MM.1S (cell line): ENCODE measurements at regions not wholly inside any gene's neighbourhood (a gene's known extent, or its start where the extent isn't known, plus 50 kb on each side); places are given as distances from the start of the nearest gene placed in this dataset.

Experiments used
- DNase-seq: peaks from one replicate; pipeline ENCODE4 v3.0.0-alpha.2; 2015
- H2AFZ ChIP-seq: fragments of 300-600 bp; sonication (generic); 2 replicates; pipeline ENCODE4 v1.6.0; 2016; ENCODE audit warnings: antibody characterized with exemption, low read length
- H3F3A ChIP-seq: fragments of 300-600 bp; sonication (generic); 2 replicates; pipeline ENCODE4 v1.6.1; 2016; ENCODE audit warnings: mild to moderate bottlenecking, antibody characterized with exemption, low read length, moderate library complexity, mixed read lengths; ENCODE audit not compliant: insufficient read depth
- H3K27ac ChIP-seq: fragments of 300-600 bp; sonication (generic); 2 replicates; pipeline ENCODE4 v1.5.1; 2016; ENCODE audit warnings: mild to moderate bottlenecking, low read length
- H3K27me3 ChIP-seq: fragments of 300-600 bp; sonication (generic); replicated peaks from 2 replicates; pipeline ENCODE4 v1.6.0; 2016; ENCODE audit warnings: low read length; ENCODE audit not compliant: insufficient read depth
- H3K36me3 ChIP-seq: fragments of 300-600 bp; sonication (generic); replicated peaks from 2 replicates; pipeline ENCODE4 v1.6.1; 2016; ENCODE audit warnings: mild to moderate bottlenecking, low read length, mixed read lengths; ENCODE audit not compliant: insufficient read depth
- H3K4me1 ChIP-seq: fragments of 300-600 bp; sonication (generic); 2 replicates; pipeline ENCODE4 v1.6.1; 2016; ENCODE audit warnings: low read length, mixed read lengths
- H3K4me2 ChIP-seq: fragments of 300-600 bp; sonication (generic); 2 replicates; pipeline ENCODE4 v1.6.0; 2016; ENCODE audit warnings: low read depth, low read length
- H3K4me3 ChIP-seq: fragments of 300-600 bp; sonication (generic); 2 replicates; pipeline ENCODE4 v1.5.1; 2016; ENCODE audit warnings: low read length, mixed read lengths
- H3K79me2 ChIP-seq: fragments of 300-600 bp; sonication (generic); 2 replicates; pipeline ENCODE4 v1.6.1; 2016; ENCODE audit warnings: mixed run types, low read length, mixed read lengths
- H3K9ac ChIP-seq: fragments of 300-600 bp; sonication (generic); 2 replicates; pipeline ENCODE4 v1.6.1; 2016; ENCODE audit warnings: low read length, mixed read lengths
- H3K9me2 ChIP-seq: fragments of 300-600 bp; sonication (generic); replicated peaks from 2 replicates; pipeline ENCODE4 v1.6.1; 2016; ENCODE audit warnings: mild to moderate bottlenecking, low read length, mixed read lengths; ENCODE audit not compliant: insufficient read depth
- H3K9me3 ChIP-seq: fragments of 300-600 bp; sonication (generic); replicated peaks from 2 replicates; pipeline ENCODE4 v1.6.1; 2016; ENCODE audit warnings: mild to moderate bottlenecking, low read length, mixed read lengths; ENCODE audit not compliant: insufficient read depth
- H4K20me1 ChIP-seq: fragments of 300-600 bp; sonication (generic); 2 replicates; pipeline ENCODE4 v1.6.1; 2016; ENCODE audit warnings: mild to moderate bottlenecking, low read length, moderate library complexity, mixed read lengths; ENCODE audit not compliant: insufficient read depth
- EZH2 ChIP-seq: fragments of 300-600 bp; sonication (generic); optimal IDR thresholded peaks from 2 replicates; pipeline ENCODE3; 2017; ENCODE audit warnings: low read depth, mild to moderate bottlenecking, antibody characterized with exemption, low read length, mixed read lengths
- EZH2phosphoT487 ChIP-seq: fragments of 300-600 bp; sonication (generic); IDR thresholded peaks from 2 replicates; pipeline ENCODE4 v1.6.1; 2018; ENCODE audit warnings: antibody characterized with exemption, low read length
- TF ChIP-seq, protein P1 (sequence below): fragments of 300-600 bp; sonication (generic); IDR thresholded peaks from 2 replicates; pipeline ENCODE4 v1.5.1; 2016; ENCODE audit warnings: antibody characterized with exemption, low read length, mixed read lengths

DNA sequence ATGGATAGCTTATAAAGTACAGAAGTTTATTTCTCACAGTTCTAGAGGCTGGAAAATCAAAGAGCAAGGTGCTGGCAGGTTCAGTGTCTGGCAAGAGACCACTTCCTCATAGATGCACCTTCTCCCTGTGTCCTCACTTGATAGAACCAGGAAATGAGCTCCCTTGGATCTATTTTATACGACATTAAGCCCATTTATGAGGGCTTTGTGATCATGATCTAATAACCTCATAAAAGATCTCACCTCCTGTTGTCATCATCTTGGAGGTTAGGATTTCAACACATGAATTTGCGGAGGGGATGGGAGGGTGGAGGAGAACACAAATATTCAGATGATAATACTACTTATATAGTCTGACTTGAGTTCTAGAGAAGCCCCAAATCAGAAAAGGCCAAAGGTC, 222.1 kb upstream of the SNX7 start:
- DNase-seq = no peak
- Histone ChIP-seq H3K9ac (no peak overlapping the region), H3K9me2 (no peaks in the 10 kb centered on the region)

GRCh38 chr1:98437540-98437939, 224.0 kb upstream of the SNX7 start:
- Histone ChIP-seq H3K9me2 (no peaks in the 10 kb centered on the region), H3K36me3 (no peaks in the 10 kb centered on the region), H3K9ac (no peak overlapping the region), H3K79me2 (no peaks in the 10 kb centered on the region), H3K4me1 (no peaks in the 10 kb centered on the region), H2AFZ (no peak overlapping the region), H3K27ac (no peak overlapping the region), H3K27me3 (no peaks in the 10 kb centered on the region), H3F3A (no peaks in the 10 kb centered on the region), H3K9me3 (no peaks in the 10 kb centered on the region), H4K20me1 (no peaks in the 10 kb centered on the region), H3K4me3 (no peak overlapping the region), H3K4me2 (no peak overlapping the region)
- TF ChIP-seq EZH2phosphoT487 (no peak), EZH2 (no peak)
- TF ChIP-seq, protein P1, sequence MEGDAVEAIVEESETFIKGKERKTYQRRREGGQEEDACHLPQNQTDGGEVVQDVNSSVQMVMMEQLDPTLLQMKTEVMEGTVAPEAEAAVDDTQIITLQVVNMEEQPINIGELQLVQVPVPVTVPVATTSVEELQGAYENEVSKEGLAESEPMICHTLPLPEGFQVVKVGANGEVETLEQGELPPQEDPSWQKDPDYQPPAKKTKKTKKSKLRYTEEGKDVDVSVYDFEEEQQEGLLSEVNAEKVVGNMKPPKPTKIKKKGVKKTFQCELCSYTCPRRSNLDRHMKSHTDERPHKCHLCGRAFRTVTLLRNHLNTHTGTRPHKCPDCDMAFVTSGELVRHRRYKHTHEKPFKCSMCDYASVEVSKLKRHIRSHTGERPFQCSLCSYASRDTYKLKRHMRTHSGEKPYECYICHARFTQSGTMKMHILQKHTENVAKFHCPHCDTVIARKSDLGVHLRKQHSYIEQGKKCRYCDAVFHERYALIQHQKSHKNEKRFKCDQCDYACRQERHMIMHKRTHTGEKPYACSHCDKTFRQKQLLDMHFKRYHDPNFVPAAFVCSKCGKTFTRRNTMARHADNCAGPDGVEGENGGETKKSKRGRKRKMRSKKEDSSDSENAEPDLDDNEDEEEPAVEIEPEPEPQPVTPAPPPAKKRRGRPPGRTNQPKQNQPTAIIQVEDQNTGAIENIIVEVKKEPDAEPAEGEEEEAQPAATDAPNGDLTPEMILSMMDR = no peak
- DNase-seq = no peak

More for the DNA sequence above, 222.1 kb upstream of the SNX7 start:
- Histone ChIP-seq H3K4me1 (no peaks in the 10 kb centered on the region), H3K4me3 (no peak overlapping the region), H2AFZ (no peak overlapping the region), H3K79me2 (no peaks in the 10 kb centered on the region), H3K27ac (no peak overlapping the region), H3K36me3 (no peaks in the 10 kb centered on the region), H3F3A (no peaks in the 10 kb centered on the region), H3K9me3 (no peaks in the 10 kb centered on the region), H3K27me3 (no peaks in the 10 kb centered on the region), H4K20me1 (no peaks in the 10 kb centered on the region), H3K4me2 (no peak overlapping the region)
- TF ChIP-seq EZH2 = no peak
- TF ChIP-seq, protein P1 = no peak
- TF ChIP-seq EZH2phosphoT487 = no peak

DNA sequence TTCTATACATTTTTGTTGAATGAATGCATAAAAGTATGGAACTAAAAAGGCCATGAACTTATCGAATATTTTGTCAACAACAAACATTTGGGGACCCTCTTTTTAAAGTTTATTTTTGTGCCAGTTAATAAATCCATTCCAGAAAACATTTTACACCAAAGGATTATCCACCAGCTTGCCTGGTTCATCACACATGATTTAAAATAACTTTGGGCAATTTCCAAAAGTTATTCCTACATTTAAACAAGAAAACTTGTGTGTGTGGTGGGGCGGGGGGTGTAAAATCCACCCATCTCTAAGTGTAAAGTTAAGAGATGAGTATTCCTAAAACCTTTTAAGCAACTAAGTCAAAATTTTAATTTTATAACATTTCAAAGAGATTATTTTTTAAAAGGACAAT, 224.5 kb upstream of the SNX7 start:
- no peaks in the 10 kb centered on the region for H3K36me3 ChIP-seq
- H3K4me2 ChIP-seq = no peak overlapping the region
- H3K9ac ChIP-seq = no peak overlapping the region
- DNase-seq = no peak
- H2AFZ ChIP-seq = no peak overlapping the region
- H3K27ac ChIP-seq = no peak overlapping the region
- H4K20me1 ChIP-seq = no peaks in the 10 kb centered on the region
- no peaks in the 10 kb centered on the region for H3K9me3 ChIP-seq
- H3K4me3 ChIP-seq = no peak overlapping the region
- H3K27me3 ChIP-seq = no peaks in the 10 kb centered on the region
- no peaks in the 10 kb centered on the region for H3K79me2 ChIP-seq
- H3K4me1 ChIP-seq = no peaks in the 10 kb centered on the region
- TF ChIP-seq EZH2 (no peak), EZH2phosphoT487 (no peak)
- TF ChIP-seq, protein P1 = no peak
- H3K9me2 ChIP-seq = no peaks in the 10 kb centered on the region
- H3F3A ChIP-seq = no peaks in the 10 kb centered on the region

DNA sequence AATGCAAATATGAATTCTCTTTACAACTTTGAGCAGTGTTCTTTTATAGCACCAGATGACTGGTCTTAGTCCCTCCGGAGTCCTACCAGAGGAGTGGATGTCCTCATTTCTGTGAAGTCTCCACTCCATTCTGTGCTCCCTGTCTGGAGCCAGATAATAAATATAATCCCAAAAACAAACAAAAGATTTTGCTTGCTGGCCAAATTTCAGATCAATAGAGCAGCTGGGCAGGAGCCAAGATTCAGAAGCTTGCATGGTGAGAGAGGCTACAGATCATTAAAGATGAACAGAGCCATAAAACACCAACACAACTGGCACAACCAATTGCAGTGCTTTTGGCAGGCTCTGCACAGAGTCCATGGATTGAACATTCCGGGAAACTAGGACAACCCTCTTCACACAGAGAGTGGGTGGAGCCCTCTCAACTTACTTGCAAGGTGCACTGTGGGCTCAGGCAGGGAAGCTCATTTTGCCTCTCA, 231.5 kb upstream of the SNX7 start:
- Histone ChIP-seq H3K4me2 (no peak overlapping the region), H3K4me1 (no peaks in the 10 kb centered on the region), H3K9me3 (no peaks in the 10 kb centered on the region), H3F3A (no peaks in the 10 kb centered on the region), H3K36me3 (no peaks in the 10 kb centered on the region), H3K4me3 (no peak overlapping the region), H3K27me3 (no peaks in the 10 kb centered on the region), H3K27ac (no peak overlapping the region), H3K9me2 (no peaks in the 10 kb centered on the region), H4K20me1 (no peaks in the 10 kb centered on the region), H3K79me2 (no peaks in the 10 kb centered on the region), H3K9ac (no peak overlapping the region), H2AFZ (no peak overlapping the region)
- no peak for DNase-seq
- TF ChIP-seq EZH2phosphoT487 (no peak), EZH2 (no peak)
- TF ChIP-seq, protein P1 = no peak
